ENCODE measurements at regions not wholly inside any gene's neighbourhood (a gene's known extent, or its start where the extent isn't known, plus 50 kb on each side); places are given as distances from the start of the nearest gene placed in this dataset.

DNA sequence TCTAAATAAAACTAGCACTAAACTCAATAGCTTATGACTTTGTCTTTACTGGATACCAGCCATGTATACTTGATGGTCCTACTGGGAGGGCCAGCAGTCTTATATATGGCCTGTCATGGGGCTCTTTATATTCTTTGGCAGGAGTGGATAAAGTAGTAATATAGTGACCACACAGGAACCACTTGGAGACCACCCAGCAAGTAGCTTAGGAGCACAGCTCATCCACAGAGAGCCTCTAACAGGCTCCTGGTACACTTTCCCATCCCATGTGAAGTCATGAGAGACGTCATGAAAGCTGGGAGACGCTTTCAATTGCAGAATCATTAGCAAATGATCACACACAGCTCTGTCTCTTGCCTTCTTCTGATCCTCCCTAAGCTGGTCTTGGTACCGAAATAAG is 360.9 kb upstream of the ACVR2A start:
- DNase-seq (ENCODE audit: low read depth): no peak
- H3K4me3 ChIP-seq (ENCODE audit: low read depth, low read length): no peak overlapping the region
- TF ChIP-seq, protein P1, sequence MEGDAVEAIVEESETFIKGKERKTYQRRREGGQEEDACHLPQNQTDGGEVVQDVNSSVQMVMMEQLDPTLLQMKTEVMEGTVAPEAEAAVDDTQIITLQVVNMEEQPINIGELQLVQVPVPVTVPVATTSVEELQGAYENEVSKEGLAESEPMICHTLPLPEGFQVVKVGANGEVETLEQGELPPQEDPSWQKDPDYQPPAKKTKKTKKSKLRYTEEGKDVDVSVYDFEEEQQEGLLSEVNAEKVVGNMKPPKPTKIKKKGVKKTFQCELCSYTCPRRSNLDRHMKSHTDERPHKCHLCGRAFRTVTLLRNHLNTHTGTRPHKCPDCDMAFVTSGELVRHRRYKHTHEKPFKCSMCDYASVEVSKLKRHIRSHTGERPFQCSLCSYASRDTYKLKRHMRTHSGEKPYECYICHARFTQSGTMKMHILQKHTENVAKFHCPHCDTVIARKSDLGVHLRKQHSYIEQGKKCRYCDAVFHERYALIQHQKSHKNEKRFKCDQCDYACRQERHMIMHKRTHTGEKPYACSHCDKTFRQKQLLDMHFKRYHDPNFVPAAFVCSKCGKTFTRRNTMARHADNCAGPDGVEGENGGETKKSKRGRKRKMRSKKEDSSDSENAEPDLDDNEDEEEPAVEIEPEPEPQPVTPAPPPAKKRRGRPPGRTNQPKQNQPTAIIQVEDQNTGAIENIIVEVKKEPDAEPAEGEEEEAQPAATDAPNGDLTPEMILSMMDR (IDR thresholded peaks at IDR 0.05; ENCODE audit: insufficient read depth, low read depth, low read length): no peak

DNA sequence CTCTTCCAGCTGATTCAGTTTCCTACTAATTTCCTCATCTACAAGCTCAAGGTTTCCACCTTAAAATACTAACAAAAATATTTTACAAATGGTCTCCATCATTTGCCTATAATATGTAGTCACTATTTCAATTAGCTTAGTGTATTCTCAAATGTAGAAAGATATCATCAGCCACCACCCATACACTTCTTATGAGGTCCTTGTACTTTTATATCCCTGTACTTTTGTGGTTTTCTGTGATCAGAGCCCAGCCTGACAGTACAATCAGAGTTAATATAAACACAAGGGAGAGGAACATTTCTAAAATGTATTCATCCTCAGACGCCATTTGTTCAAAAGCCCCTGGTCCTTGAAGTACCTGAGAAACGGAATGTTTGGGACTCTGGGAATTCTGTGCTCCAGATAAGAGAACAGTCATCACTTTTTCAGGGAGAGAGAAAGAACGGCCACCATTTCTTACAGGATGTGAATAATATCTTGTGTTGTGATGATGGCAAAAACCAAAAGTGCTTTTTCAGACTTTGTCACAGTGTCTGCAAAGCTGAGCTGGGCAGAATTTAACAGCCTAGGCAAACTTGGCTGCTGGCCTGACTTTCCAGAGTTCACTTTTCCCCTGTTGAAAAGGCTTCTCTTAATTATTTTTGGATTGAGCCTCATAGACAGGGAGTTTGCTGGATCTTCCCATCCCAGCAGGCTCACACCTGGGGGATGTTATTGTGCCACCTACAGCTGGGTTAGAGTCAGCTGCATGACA is 361.7 kb upstream of the ACVR2A start:
- DNase-seq (ENCODE audit: low read depth): no peak
- TF ChIP-seq, protein P1 (IDR thresholded peaks at IDR 0.05; ENCODE audit: insufficient read depth, low read depth, low read length): no peak
- no peak overlapping the region for H3K4me3 ChIP-seq (ENCODE audit: low read depth, low read length)

DNA sequence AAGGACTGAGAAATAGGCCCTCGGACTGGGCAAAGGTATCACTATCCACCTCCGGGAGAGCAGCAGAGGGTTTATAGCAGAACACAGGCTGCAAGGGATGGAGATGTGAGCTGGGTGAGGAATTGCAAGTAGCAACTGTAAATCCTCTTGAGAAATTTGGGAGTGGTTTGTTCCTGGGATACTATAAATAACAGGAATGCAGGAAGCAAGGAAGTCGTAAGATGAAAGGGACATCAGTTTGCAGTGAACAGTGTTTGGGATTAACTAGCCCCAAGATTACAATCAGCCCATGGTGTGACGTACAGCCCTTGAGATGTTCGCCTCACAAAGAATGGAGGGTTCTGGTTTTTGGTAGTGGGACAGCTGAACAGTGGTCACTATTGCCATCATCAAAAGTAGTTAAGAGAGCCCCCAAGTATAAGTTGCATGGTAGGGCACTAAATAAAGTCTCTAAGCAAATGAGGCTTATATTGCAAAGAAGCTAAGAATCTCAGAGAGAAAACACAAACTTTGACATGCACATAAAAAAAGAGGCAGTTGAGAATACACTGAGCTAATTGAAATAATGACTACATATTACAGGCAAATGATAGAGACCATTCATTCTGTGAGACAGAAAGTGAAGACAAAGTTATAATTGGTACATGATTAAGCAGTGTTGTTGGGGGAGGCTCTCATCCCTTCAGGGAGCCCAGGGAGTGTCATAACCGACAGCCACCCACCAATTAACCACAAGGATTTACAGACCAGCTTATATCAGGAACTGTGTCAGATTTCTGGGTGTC is 362.5 kb upstream of the ACVR2A start:
- no peak overlapping the region for H3K4me3 ChIP-seq (ENCODE audit: low read depth, low read length)
- TF ChIP-seq, protein P1 (IDR thresholded peaks at IDR 0.05; ENCODE audit: insufficient read depth, low read depth, low read length): no peak
- DNase-seq (ENCODE audit: low read depth): peak; percentile 5

DNA sequence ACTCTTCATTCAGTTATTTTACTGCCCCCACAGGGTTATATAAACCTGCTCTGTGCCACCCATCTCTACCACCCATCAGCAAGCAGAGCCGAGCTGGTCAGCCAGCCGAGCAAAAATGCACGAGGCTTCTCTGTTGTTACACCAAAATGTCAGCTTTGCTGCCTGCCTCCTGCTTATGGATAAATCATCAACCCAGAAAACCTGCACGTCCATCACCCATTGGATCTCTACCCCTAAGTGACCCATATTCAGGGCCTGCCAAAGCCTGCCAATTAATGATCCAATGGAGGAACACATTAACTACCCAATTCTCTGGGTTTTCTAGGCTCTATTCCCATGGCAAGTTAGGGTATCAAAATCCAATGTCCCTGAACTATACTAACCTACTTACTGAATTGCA is 365.5 kb upstream of the ACVR2A start:
- DNase-seq (ENCODE audit: low read depth): no peak

DNA sequence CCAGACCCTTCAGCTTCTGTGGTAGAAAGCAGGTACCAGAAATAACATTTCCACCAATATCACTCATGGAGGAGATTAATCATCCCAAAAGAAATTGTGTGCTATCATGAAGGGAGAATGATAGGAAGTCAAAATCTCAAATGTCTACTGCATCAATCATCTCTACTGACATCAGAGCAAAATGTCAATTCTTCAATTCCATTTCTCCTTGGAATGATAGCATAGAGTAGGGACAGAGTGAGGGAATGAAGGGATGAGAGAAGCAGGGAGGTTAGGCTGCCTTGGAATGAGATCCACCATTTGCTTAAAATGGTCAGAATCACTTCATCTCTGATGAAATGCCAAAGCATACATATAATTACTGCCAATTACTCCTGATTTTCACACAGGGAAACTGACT is 371.8 kb upstream of the ACVR2A start:
- H3K4me3 ChIP-seq (ENCODE audit: low read depth, low read length): no peak overlapping the region
- TF ChIP-seq, protein P1 (IDR thresholded peaks at IDR 0.05; ENCODE audit: insufficient read depth, low read depth, low read length): no peak
- DNase-seq (ENCODE audit: low read depth): no peak

More for the DNA sequence above, 365.5 kb upstream of the ACVR2A start:
- no peak overlapping the region for H3K4me3 ChIP-seq (ENCODE audit: low read depth, low read length)
- TF ChIP-seq, protein P1 (IDR thresholded peaks at IDR 0.05; ENCODE audit: insufficient read depth, low read depth, low read length): no peak

DNA sequence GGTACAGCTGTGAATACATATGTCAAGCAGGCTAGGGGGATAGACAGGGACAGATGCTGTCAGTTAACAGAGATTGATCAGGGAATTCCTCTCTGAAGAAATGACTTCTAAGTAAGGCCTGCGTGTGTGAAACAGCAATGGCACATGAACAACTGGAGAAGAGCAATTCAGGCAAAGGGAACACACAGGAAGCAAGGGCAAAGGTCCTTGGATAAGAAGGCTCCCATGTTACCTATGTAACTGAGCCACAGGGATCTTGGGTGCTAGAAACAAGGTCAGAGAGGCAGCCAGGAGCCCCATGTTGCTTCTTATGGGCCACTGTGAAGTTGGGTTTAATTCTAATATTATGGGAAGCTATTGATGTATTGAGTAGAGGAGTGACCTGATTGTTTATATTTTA is 373.7 kb upstream of the ACVR2A start:
- TF ChIP-seq, protein P1 (IDR thresholded peaks at IDR 0.05; ENCODE audit: insufficient read depth, low read depth, low read length): no peak
- DNase-seq (ENCODE audit: low read depth): no peak
- no peak overlapping the region for H3K4me3 ChIP-seq (ENCODE audit: low read depth, low read length)
